Esophagus muscularis mucosa (tissue), 4 donors: ENCODE measurements at regions not wholly inside any gene's neighbourhood (a gene's known extent, or its start where the extent isn't known, plus 50 kb on each side); places are given as distances from the start of the nearest gene placed in this dataset.
A peak's percentile ranks its signal among the peaks of the same experiment; 100 is the strongest.

Experiments
- CTCF ChIP-seq, 3 experiments: fragments of 200-600 bp in 2 of 3; fragments of 450-650 bp in 1 of 3; sonication (generic) in 2 of 3; IDR thresholded peaks; one replicate each; pipeline ENCODE4 v1.5.1; 2017 to 2019; ENCODE audit warnings: antibody characterized with exemption in 3 of 3, mild to moderate bottlenecking in 2 of 3, moderate library complexity in 1 of 3
- EP300 ChIP-seq: sonication (generic); formaldehyde crosslinking; IDR thresholded peaks from one replicate; pipeline ENCODE4 v1.6.1; 2017; ENCODE audit warnings: antibody characterized with exemption
- POLR2A ChIP-seq: fragments of 450-650 bp; IDR thresholded peaks from one replicate; pipeline ENCODE4 v1.6.1; 2017; ENCODE audit warnings: antibody characterized with exemption, moderate library complexity, mild to moderate bottlenecking, low read depth
- POLR2AphosphoS5 ChIP-seq, 2 donors: sonication (generic); formaldehyde crosslinking; IDR thresholded peaks; one replicate each; pipeline ENCODE4 v1.6.1; 2017; ENCODE audit warnings: antibody characterized with exemption in 2 of 2

GRCh38 chr11:82521427-82521826 is 212.2 kb downstream of the FAM181B start:
- TF ChIP-seq CTCF (IDR thresholded peaks at IDR 0.05) (no peak), EP300 (no peak), POLR2AphosphoS5 (IDR thresholded peaks at IDR 0.05) (peak; percentile 12 to 20), POLR2A (no peak)
